GM21526 (cell line): ENCODE measurements at regions not wholly inside any gene's neighbourhood (a gene's known extent, or its start where the extent isn't known, plus 50 kb on each side); places are given as distances from the start of the nearest gene placed in this dataset.
"Not testable (repeated sequence)": the region's sequence is repeated elsewhere in the genome, so short reads cannot be mapped to it uniquely, and the experiment has no call there.

Source experiments
- ATAC-seq: cut with Tn5 transposase; IDR thresholded peaks from one replicate; pipeline ENCODE4 v1.9.1; 2021; ENCODE audit warnings: moderate library complexity; ENCODE audit not compliant: unreplicated experiment, low FRiP score

GRCh38 chr10:9381733-9382532 is 1327.4 kb downstream of the GATA3 start:
- ATAC-seq, result no peak

GRCh38 chr10:9382533-9382866 is 1328.0 kb downstream of the GATA3 start:
- no peak for ATAC-seq

- no peak for ATAC-seq
Observed at GRCh38 chr10:9390516-9390915, 1336.0 kb downstream of the GATA3 start.

- no peak for ATAC-seq
Observed at GRCh38 chr10:9399275-9399983, 1344.9 kb downstream of the GATA3 start.

- not testable (repeated sequence) for ATAC-seq
Observed at GRCh38 chr10:9402067-9402466, 1347.6 kb downstream of the GATA3 start.

GRCh38 chr10:9402507-9403195 is 1348.2 kb downstream of the GATA3 start:
- ATAC-seq, result not testable (repeated sequence)

- ATAC-seq, result not testable (repeated sequence)
Observed at GRCh38 chr10:9407201-9407600, 1352.7 kb downstream of the GATA3 start.

GRCh38 chr10:9416331-9416730 is 1361.8 kb downstream of the GATA3 start:
- ATAC-seq, result no peak

- ATAC-seq, result no peak
Observed at GRCh38 chr10:9419757-9420156, 1365.3 kb downstream of the GATA3 start.

GRCh38 chr10:9427209-9427608 is 1372.7 kb downstream of the GATA3 start:
- no peak for ATAC-seq

GRCh38 chr10:9437131-9437530 is 1382.6 kb downstream of the GATA3 start:
- no peak for ATAC-seq

GRCh38 chr10:9443758-9444157 is 1389.3 kb downstream of the GATA3 start:
- ATAC-seq, result no peak

- no peak for ATAC-seq
Observed at GRCh38 chr10:9449530-9449929, 1395.0 kb downstream of the GATA3 start.

GRCh38 chr10:9450801-9451200 is 1396.3 kb downstream of the GATA3 start:
- no peak for ATAC-seq

GRCh38 chr10:9451211-9451773 is 1396.8 kb downstream of the GATA3 start:
- ATAC-seq, result no peak

GRCh38 chr10:9452056-9452455 is 1397.6 kb downstream of the GATA3 start:
- ATAC-seq, result no peak

- not testable (repeated sequence) for ATAC-seq
Observed at GRCh38 chr10:9453871-9454270, 1399.4 kb downstream of the GATA3 start.

- ATAC-seq, result no peak
Observed at GRCh38 chr10:9469663-9470205, 1415.2 kb downstream of the GATA3 start.

GRCh38 chr10:9470581-9470980 is 1416.1 kb downstream of the GATA3 start:
- ATAC-seq, result no peak

- ATAC-seq, result no peak
Observed at GRCh38 chr10:9501944-9502343, 1447.5 kb downstream of the GATA3 start.

GRCh38 chr10:9504227-9504626 is 1449.7 kb downstream of the GATA3 start:
- no peak for ATAC-seq
